Breast epithelium (tissue), 3 donors: ENCODE measurements at regions not wholly inside any gene's neighbourhood (a gene's known extent, or its start where the extent isn't known, plus 50 kb on each side); places are given as distances from the start of the nearest gene placed in this dataset.

Experiments
- POLR2AphosphoS5 ChIP-seq, 3 donors: sonication (generic); formaldehyde crosslinking; IDR thresholded peaks; one replicate each; pipeline ENCODE4 v1.6.1; 2017; ENCODE audit warnings: antibody characterized with exemption in 3 of 3
- TF ChIP-seq, protein P1 (sequence below), 3 donors: fragments of 450-650 bp; IDR thresholded peaks; one replicate each; pipeline ENCODE4 v1.5.1; 2016 to 2017; ENCODE audit warnings: antibody characterized with exemption in 3 of 3, mild to moderate bottlenecking in 3 of 3, moderate library complexity in 3 of 3

DNA sequence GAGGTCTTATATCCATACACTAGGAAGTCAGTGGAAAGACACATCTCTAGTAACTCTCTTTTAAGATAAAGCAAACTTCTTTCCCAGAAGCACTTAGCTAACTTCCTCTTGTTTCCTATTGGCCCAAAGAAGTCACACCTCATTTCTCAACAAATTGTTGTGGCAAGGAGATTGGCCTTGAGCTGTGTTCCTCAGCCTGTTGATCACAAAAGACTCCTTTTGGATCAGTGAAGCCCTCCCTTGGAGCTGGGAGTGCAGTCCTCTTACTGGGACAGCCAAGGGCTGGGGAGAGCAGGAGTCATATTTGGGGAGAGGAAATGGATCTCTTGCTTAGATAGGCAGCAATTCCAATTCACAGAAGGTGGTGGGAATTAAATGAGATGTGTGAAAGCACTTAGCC, 51.2 kb upstream of the DAPL1 start:
- TF ChIP-seq POLR2AphosphoS5 (IDR thresholded peaks at IDR 0.05) = no peak
- TF ChIP-seq, protein P1, sequence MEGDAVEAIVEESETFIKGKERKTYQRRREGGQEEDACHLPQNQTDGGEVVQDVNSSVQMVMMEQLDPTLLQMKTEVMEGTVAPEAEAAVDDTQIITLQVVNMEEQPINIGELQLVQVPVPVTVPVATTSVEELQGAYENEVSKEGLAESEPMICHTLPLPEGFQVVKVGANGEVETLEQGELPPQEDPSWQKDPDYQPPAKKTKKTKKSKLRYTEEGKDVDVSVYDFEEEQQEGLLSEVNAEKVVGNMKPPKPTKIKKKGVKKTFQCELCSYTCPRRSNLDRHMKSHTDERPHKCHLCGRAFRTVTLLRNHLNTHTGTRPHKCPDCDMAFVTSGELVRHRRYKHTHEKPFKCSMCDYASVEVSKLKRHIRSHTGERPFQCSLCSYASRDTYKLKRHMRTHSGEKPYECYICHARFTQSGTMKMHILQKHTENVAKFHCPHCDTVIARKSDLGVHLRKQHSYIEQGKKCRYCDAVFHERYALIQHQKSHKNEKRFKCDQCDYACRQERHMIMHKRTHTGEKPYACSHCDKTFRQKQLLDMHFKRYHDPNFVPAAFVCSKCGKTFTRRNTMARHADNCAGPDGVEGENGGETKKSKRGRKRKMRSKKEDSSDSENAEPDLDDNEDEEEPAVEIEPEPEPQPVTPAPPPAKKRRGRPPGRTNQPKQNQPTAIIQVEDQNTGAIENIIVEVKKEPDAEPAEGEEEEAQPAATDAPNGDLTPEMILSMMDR (IDR thresholded peaks at IDR 0.05) = no peak
